H1 (cell line): ENCODE measurements at regions not wholly inside any gene's neighbourhood (a gene's known extent, or its start where the extent isn't known, plus 50 kb on each side); places are given as distances from the start of the nearest gene placed in this dataset.

ENCODE experiments used
- ATF2 ChIP-seq: IDR thresholded peaks from 2 replicates; pipeline ENCODE4 v1.6.1; 2012; ENCODE audit warnings: low read length, inconsistent platforms
- BCL11A ChIP-seq, 2 experiments: IDR thresholded peaks; one replicate each; pipeline ENCODE4 v1.6.1; 2011; ENCODE audit warnings: low read depth in 2 of 2, low read length in 2 of 2, mild to moderate bottlenecking in 2 of 2
- HDAC2 ChIP-seq, 2 experiments: fragments of 300-600 bp in 1 of 2; sonication (generic) in 1 of 2; IDR thresholded peaks; 2 replicates each; pipeline ENCODE4 v1.6.1; 2011 to 2012; ENCODE audit warnings: low read depth in 2 of 2, low read length in 2 of 2, mild to moderate bottlenecking in 2 of 2, moderate library complexity in 2 of 2, borderline replicate concordance in 1 of 2, inconsistent platforms in 1 of 2
- RXRA ChIP-seq: IDR thresholded peaks from 2 replicates; pipeline ENCODE4 v1.6.1; 2011; ENCODE audit warnings: low read depth, mild to moderate bottlenecking, low read length, moderate library complexity; ENCODE audit not compliant: insufficient read depth
- SUZ12 ChIP-seq: fragments of 200-600 bp; sonication (generic); IDR thresholded peaks from 2 replicates; pipeline ENCODE4 v1.6.1; 2012; ENCODE audit warnings: mild to moderate bottlenecking, inconsistent platforms, low read length, moderate library complexity, mixed read lengths
- YY1 ChIP-seq: IDR thresholded peaks from 2 replicates; pipeline ENCODE4 v1.6.1; 2011; ENCODE audit warnings: low read depth, mild to moderate bottlenecking, low read length
- ZNF274 ChIP-seq: IDR thresholded peaks from 2 replicates; pipeline ENCODE4 v1.7.0; 2012; ENCODE audit warnings: low read length, borderline replicate concordance; ENCODE audit errors: extremely low read depth
- TF ChIP-seq, protein P1 (sequence below): fragments of 300-600 bp; sonication (generic); IDR thresholded peaks from 2 replicates; pipeline ENCODE4 v1.7.1; 2012; ENCODE audit warnings: low read length, moderate library complexity, mild to moderate bottlenecking, inconsistent platforms; ENCODE audit not compliant: insufficient replicate concordance
- TF ChIP-seq, protein P2 (sequence below): IDR thresholded peaks from 2 replicates; pipeline ENCODE4 v1.6.1; 2012; ENCODE audit warnings: inconsistent platforms

DNA sequence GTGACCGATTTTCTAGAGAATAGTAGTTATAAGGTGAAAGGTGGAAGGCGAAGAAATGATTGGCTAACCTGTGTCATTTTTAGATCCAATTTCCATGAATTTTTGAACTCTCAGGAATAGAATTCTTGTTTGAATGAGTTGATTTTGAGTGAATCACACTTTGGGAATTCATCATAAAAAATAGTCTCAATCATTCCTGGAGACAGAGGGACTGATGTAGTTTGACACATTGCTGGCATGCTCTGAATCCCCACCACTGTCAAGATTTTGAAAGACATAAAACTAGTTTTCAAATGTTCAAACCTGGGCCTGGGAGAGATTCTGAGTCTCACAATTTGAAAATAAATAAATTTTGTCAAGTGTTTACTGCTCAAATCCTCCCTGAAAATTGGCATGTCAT is 861.4 kb upstream of the RAG2 start (continued):
- TF ChIP-seq, protein P1, sequence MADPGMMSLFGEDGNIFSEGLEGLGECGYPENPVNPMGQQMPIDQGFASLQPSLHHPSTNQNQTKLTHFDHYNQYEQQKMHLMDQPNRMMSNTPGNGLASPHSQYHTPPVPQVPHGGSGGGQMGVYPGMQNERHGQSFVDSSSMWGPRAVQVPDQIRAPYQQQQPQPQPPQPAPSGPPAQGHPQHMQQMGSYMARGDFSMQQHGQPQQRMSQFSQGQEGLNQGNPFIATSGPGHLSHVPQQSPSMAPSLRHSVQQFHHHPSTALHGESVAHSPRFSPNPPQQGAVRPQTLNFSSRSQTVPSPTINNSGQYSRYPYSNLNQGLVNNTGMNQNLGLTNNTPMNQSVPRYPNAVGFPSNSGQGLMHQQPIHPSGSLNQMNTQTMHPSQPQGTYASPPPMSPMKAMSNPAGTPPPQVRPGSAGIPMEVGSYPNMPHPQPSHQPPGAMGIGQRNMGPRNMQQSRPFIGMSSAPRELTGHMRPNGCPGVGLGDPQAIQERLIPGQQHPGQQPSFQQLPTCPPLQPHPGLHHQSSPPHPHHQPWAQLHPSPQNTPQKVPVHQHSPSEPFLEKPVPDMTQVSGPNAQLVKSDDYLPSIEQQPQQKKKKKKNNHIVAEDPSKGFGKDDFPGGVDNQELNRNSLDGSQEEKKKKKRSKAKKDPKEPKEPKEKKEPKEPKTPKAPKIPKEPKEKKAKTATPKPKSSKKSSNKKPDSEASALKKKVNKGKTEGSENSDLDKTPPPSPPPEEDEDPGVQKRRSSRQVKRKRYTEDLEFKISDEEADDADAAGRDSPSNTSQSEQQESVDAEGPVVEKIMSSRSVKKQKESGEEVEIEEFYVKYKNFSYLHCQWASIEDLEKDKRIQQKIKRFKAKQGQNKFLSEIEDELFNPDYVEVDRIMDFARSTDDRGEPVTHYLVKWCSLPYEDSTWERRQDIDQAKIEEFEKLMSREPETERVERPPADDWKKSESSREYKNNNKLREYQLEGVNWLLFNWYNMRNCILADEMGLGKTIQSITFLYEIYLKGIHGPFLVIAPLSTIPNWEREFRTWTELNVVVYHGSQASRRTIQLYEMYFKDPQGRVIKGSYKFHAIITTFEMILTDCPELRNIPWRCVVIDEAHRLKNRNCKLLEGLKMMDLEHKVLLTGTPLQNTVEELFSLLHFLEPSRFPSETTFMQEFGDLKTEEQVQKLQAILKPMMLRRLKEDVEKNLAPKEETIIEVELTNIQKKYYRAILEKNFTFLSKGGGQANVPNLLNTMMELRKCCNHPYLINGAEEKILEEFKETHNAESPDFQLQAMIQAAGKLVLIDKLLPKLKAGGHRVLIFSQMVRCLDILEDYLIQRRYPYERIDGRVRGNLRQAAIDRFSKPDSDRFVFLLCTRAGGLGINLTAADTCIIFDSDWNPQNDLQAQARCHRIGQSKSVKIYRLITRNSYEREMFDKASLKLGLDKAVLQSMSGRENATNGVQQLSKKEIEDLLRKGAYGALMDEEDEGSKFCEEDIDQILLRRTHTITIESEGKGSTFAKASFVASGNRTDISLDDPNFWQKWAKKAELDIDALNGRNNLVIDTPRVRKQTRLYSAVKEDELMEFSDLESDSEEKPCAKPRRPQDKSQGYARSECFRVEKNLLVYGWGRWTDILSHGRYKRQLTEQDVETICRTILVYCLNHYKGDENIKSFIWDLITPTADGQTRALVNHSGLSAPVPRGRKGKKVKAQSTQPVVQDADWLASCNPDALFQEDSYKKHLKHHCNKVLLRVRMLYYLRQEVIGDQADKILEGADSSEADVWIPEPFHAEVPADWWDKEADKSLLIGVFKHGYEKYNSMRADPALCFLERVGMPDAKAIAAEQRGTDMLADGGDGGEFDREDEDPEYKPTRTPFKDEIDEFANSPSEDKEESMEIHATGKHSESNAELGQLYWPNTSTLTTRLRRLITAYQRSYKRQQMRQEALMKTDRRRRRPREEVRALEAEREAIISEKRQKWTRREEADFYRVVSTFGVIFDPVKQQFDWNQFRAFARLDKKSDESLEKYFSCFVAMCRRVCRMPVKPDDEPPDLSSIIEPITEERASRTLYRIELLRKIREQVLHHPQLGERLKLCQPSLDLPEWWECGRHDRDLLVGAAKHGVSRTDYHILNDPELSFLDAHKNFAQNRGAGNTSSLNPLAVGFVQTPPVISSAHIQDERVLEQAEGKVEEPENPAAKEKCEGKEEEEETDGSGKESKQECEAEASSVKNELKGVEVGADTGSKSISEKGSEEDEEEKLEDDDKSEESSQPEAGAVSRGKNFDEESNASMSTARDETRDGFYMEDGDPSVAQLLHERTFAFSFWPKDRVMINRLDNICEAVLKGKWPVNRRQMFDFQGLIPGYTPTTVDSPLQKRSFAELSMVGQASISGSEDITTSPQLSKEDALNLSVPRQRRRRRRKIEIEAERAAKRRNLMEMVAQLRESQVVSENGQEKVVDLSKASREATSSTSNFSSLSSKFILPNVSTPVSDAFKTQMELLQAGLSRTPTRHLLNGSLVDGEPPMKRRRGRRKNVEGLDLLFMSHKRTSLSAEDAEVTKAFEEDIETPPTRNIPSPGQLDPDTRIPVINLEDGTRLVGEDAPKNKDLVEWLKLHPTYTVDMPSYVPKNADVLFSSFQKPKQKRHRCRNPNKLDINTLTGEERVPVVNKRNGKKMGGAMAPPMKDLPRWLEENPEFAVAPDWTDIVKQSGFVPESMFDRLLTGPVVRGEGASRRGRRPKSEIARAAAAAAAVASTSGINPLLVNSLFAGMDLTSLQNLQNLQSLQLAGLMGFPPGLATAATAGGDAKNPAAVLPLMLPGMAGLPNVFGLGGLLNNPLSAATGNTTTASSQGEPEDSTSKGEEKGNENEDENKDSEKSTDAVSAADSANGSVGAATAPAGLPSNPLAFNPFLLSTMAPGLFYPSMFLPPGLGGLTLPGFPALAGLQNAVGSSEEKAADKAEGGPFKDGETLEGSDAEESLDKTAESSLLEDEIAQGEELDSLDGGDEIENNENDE, result no peak
- no peak for TF ChIP-seq HDAC2 (IDR thresholded peaks at IDR 0.05; ENCODE audit: borderline replicate concordance in 1 of 2, low read depth in 2 of 2, low read length in 2 of 2)
- TF ChIP-seq, protein P2, sequence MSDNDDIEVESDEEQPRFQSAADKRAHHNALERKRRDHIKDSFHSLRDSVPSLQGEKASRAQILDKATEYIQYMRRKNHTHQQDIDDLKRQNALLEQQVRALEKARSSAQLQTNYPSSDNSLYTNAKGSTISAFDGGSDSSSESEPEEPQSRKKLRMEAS, result no peak
- TF ChIP-seq YY1, result no peak
- no peak for TF ChIP-seq BCL11A (IDR thresholded peaks at IDR 0.05; ENCODE audit: low read depth in 2 of 2, low read length in 2 of 2)
- no peak for TF ChIP-seq ATF2
- no peak for TF ChIP-seq SUZ12
- TF ChIP-seq ZNF274, result no peak
- no peak for TF ChIP-seq RXRA
